Colonic mucosa (tissue), 4 donors: ENCODE measurements at regions not wholly inside any gene's neighbourhood (a gene's known extent, or its start where the extent isn't known, plus 50 kb on each side); places are given as distances from the start of the nearest gene placed in this dataset.

ENCODE experiments used
- DNase-seq: peaks from one replicate; pipeline ENCODE4 v3.0.0-alpha.2; 2020
- H3K27ac ChIP-seq: fragments of 200-600 bp; one replicate; pipeline ENCODE4 v1.8.0; 2021
- H3K27me3 ChIP-seq: fragments of 200-600 bp; one replicate; pipeline ENCODE4 v1.8.0; 2021
- H3K36me3 ChIP-seq: fragments of 200-600 bp; one replicate; pipeline ENCODE4 v1.8.0; 2021
- H3K4me1 ChIP-seq: fragments of 200-600 bp; one replicate; pipeline ENCODE4 v1.8.0; 2021; ENCODE audit warnings: mild to moderate bottlenecking
- H3K4me3 ChIP-seq: fragments of 200-600 bp; one replicate; pipeline ENCODE4 v1.8.0; 2021
- H3K9ac ChIP-seq, 2 donors: one replicate each; pipeline ENCODE4 v1.7.0; 2013; ENCODE audit warnings: control low read depth in 2 of 2, low read depth in 2 of 2, low read length in 2 of 2
- H3K9me3 ChIP-seq: fragments of 200-600 bp; one replicate; pipeline ENCODE4 v1.8.0; 2021
- intact Hi-C: fragments of 100-400 bp; cut with DNase I; formaldehyde crosslinking; loops from one replicate; pipeline ENCODE4 v1.14.1; 2022
- TF ChIP-seq, protein P1 (sequence below): fragments of 200-600 bp; IDR thresholded peaks from one replicate; pipeline ENCODE4 v1.8.0; 2022; ENCODE audit warnings: antibody characterized with exemption, mild to moderate bottlenecking
- donor health status: healthy.
- donor health status: DM: no; HTN: no; CAD: no.
- donor health status: DM: no; HTN: no; CAD: no.

DNA sequence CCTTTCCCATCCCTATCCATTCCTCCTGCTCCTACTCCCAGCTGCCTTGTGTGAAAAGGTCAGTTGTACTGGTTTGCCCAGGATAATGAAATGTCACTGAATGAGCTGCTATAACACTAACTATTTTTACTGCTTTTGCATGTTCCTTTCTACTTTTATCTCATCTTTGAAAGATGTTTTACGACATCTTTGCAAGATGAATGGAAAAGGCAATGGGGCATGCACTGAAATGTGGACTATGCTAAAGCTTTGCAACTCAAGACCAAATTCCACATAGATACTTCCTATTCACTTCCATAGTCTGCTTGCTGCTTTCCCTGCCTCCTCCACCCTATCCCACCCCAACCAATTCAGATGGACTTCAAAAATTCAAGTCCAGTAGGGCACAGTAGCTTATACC lies 111.3 kb downstream of the SETD4 start:
- Histone ChIP-seq H3K36me3 (no peaks in the 10 kb centered on the region), H3K27me3 (no peaks in the 10 kb centered on the region), H3K27ac (no peak overlapping the region), H3K9ac (no peak overlapping the region), H3K4me1 (no peaks in the 10 kb centered on the region), H3K9me3 (no peaks in the 10 kb centered on the region), H3K4me3 (no peak overlapping the region)
- TF ChIP-seq, protein P1, sequence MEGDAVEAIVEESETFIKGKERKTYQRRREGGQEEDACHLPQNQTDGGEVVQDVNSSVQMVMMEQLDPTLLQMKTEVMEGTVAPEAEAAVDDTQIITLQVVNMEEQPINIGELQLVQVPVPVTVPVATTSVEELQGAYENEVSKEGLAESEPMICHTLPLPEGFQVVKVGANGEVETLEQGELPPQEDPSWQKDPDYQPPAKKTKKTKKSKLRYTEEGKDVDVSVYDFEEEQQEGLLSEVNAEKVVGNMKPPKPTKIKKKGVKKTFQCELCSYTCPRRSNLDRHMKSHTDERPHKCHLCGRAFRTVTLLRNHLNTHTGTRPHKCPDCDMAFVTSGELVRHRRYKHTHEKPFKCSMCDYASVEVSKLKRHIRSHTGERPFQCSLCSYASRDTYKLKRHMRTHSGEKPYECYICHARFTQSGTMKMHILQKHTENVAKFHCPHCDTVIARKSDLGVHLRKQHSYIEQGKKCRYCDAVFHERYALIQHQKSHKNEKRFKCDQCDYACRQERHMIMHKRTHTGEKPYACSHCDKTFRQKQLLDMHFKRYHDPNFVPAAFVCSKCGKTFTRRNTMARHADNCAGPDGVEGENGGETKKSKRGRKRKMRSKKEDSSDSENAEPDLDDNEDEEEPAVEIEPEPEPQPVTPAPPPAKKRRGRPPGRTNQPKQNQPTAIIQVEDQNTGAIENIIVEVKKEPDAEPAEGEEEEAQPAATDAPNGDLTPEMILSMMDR = no peak
- DNase-seq = no peak
- intact Hi-C loops = loop anchor here (10.0 kb wide), 2 partner anchors 894 to 1204 kb away; no protein-coding TSS in a partner anchor

DNA sequence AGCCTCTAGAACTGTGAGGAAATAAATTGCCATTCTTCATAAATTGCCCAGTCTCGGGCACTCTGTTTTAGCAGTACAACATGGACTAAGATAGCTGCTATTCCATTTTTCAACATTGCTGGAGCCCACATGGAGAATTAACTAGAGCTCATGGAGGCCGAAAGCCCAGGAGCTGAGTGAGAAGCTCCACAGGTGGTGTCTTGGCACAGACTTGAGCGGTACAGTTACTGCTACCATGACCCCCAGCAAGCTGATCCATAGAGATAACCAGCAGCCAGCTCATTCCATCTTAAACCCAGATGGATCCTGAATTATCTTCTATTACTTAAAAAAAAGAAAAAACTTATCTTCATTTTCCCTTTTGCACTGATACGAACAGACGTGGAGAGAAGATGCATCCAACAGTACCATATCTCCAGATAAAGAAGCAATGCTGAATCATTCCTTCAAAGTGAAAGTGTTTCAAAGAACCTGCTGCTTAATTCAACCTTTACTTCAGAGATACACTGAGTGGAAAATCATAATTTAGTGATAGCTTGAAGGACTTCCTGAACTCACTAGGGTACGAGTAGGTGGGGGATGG lies 115.1 kb downstream of the SETD4 start:
- Histone ChIP-seq H3K4me3 (no peak overlapping the region), H3K27ac (no peak overlapping the region), H3K9ac (no peak overlapping the region), H3K9me3 (no peaks in the 10 kb centered on the region), H3K27me3 (no peaks in the 10 kb centered on the region), H3K36me3 (no peaks in the 10 kb centered on the region), H3K4me1 (no peaks in the 10 kb centered on the region)
- no peak for DNase-seq
- intact Hi-C loops = loop anchor here (10.0 kb wide), 2 partner anchors 890 to 1200 kb away; no protein-coding TSS in a partner anchor
- TF ChIP-seq, protein P1 = no peak

- DNase-seq = no peak
- no peak overlapping the region for H3K27ac ChIP-seq
- TF ChIP-seq, protein P1 = no peak
- no peaks in the 10 kb centered on the region for H3K4me1 ChIP-seq
- H3K27me3 ChIP-seq = no peaks in the 10 kb centered on the region
- intact Hi-C loops = loop anchor here (10.0 kb wide), 2 partner anchors 889 to 1199 kb away; no protein-coding TSS in a partner anchor
- no peaks in the 10 kb centered on the region for H3K36me3 ChIP-seq
- no peak overlapping the region for H3K4me3 ChIP-seq
- no peaks in the 10 kb centered on the region for H3K9me3 ChIP-seq
- no peak overlapping the region for H3K9ac ChIP-seq
Measured at GRCh38 chr21:35943752-35944151, 116.6 kb downstream of the SETD4 start.

- H3K4me3 ChIP-seq = no peak overlapping the region
- H3K9me3 ChIP-seq = no peaks in the 10 kb centered on the region
- intact Hi-C loops = loop anchor here (10.0 kb wide), 2 partner anchors 888 to 1198 kb away; no protein-coding TSS in a partner anchor
- TF ChIP-seq, protein P1 = no peak
- H3K36me3 ChIP-seq = no peaks in the 10 kb centered on the region
- H3K4me1 ChIP-seq = no peaks in the 10 kb centered on the region
- no peak for DNase-seq
- H3K27ac ChIP-seq = no peak overlapping the region
- H3K9ac ChIP-seq = no peak overlapping the region
- no peaks in the 10 kb centered on the region for H3K27me3 ChIP-seq
Measured at GRCh38 chr21:35942211-35943144, 117.8 kb downstream of the SETD4 start.

GRCh38 chr21:35940074-35940927 lies 120.0 kb downstream of the SETD4 start:
- peak; percentile 29 for DNase-seq
- Histone ChIP-seq H3K9ac (no peak overlapping the region), H3K27me3 (no peaks in the 10 kb centered on the region), H3K4me3 (no peak overlapping the region), H3K27ac (no peak overlapping the region), H3K36me3 (no peaks in the 10 kb centered on the region), H3K4me1 (no peaks in the 10 kb centered on the region), H3K9me3 (no peaks in the 10 kb centered on the region)
- intact Hi-C loops = loop anchor here (10.0 kb wide), 2 partner anchors 886 to 1196 kb away; no protein-coding TSS in a partner anchor
- TF ChIP-seq, protein P1 = peak; percentile 62
